ENCODE measurements at regions not wholly inside any gene's neighbourhood (a gene's known extent, or its start where the extent isn't known, plus 50 kb on each side); places are given as distances from the start of the nearest gene placed in this dataset.

- DNase-seq (ENCODE audit: low read depth): no peak
Observed at GRCh38 chrX:43008356-43008755, 230.4 kb upstream of the PPP1R2C start.

- no peak for DNase-seq (ENCODE audit: low read depth)
Observed at GRCh38 chrX:43016021-43016420, 238.1 kb upstream of the PPP1R2C start.

- DNase-seq (ENCODE audit: low read depth): no peak
Observed at GRCh38 chrX:43018031-43018430, 240.1 kb upstream of the PPP1R2C start.

- no peak for DNase-seq (ENCODE audit: low read depth)
Observed at GRCh38 chrX:43019021-43019420, 241.1 kb upstream of the PPP1R2C start.

- DNase-seq (ENCODE audit: low read depth): no peak
Observed at GRCh38 chrX:43025806-43026315, 247.9 kb upstream of the PPP1R2C start.

- peak; percentile 14 for DNase-seq (ENCODE audit: low read depth)
Observed at GRCh38 chrX:43064096-43064495, 286.1 kb upstream of the PPP1R2C start.

GRCh38 chrX:43065978-43066377 is 288.0 kb upstream of the PPP1R2C start:
- peak; percentile 15 for DNase-seq (ENCODE audit: low read depth)

GRCh38 chrX:43068639-43069038 is 290.7 kb upstream of the PPP1R2C start:
- DNase-seq (ENCODE audit: low read depth): no peak

- DNase-seq (ENCODE audit: low read depth): no peak
Observed at GRCh38 chrX:43083016-43083415, 305.1 kb upstream of the PPP1R2C start.

- no peak for DNase-seq (ENCODE audit: low read depth)
Observed at GRCh38 chrX:43087830-43088229, 309.9 kb upstream of the PPP1R2C start.

- DNase-seq (ENCODE audit: low read depth): no peak
Observed at GRCh38 chrX:43096830-43097229, 318.9 kb upstream of the PPP1R2C start.

GRCh38 chrX:43106009-43106408 is 328.0 kb upstream of the PPP1R2C start:
- no peak for DNase-seq (ENCODE audit: low read depth)

- no peak for DNase-seq (ENCODE audit: low read depth)
Observed at GRCh38 chrX:43108828-43109227, 330.9 kb upstream of the PPP1R2C start.

- DNase-seq (ENCODE audit: low read depth): no peak
Observed at GRCh38 chrX:43121637-43122036, 343.7 kb upstream of the PPP1R2C start.

GRCh38 chrX:43139645-43140044 is 361.7 kb upstream of the PPP1R2C start:
- DNase-seq (ENCODE audit: low read depth): no peak

GRCh38 chrX:43140582-43140981 is 362.6 kb upstream of the PPP1R2C start:
- DNase-seq (ENCODE audit: low read depth): no peak

GRCh38 chrX:43141885-43142284 is 363.9 kb upstream of the PPP1R2C start:
- DNase-seq (ENCODE audit: low read depth): no peak

- DNase-seq (ENCODE audit: low read depth): no peak
Observed at GRCh38 chrX:43148305-43148704, 370.3 kb upstream of the PPP1R2C start.

- no peak for DNase-seq (ENCODE audit: low read depth)
Observed at GRCh38 chrX:43165343-43165920, 387.5 kb upstream of the PPP1R2C start.

- no peak for DNase-seq (ENCODE audit: low read depth)
Observed at GRCh38 chrX:43166874-43167273, 388.9 kb upstream of the PPP1R2C start.

- no peak for DNase-seq (ENCODE audit: low read depth)
Observed at GRCh38 chrX:43175434-43175833, 397.5 kb upstream of the PPP1R2C start.

- peak; percentile 55 for DNase-seq (ENCODE audit: low read depth)
Observed at GRCh38 chrX:43176686-43177085, 398.7 kb upstream of the PPP1R2C start.

GRCh38 chrX:43188296-43188695 is 410.3 kb upstream of the PPP1R2C start:
- no peak for DNase-seq (ENCODE audit: low read depth)

- no peak for DNase-seq (ENCODE audit: low read depth)
Observed at GRCh38 chrX:43211570-43211969, 433.6 kb upstream of the PPP1R2C start.

Data from HT1080 (cell line).